ENCODE measurements at regions not wholly inside any gene's neighbourhood (a gene's known extent, or its start where the extent isn't known, plus 50 kb on each side); places are given as distances from the start of the nearest gene placed in this dataset.

DNA sequence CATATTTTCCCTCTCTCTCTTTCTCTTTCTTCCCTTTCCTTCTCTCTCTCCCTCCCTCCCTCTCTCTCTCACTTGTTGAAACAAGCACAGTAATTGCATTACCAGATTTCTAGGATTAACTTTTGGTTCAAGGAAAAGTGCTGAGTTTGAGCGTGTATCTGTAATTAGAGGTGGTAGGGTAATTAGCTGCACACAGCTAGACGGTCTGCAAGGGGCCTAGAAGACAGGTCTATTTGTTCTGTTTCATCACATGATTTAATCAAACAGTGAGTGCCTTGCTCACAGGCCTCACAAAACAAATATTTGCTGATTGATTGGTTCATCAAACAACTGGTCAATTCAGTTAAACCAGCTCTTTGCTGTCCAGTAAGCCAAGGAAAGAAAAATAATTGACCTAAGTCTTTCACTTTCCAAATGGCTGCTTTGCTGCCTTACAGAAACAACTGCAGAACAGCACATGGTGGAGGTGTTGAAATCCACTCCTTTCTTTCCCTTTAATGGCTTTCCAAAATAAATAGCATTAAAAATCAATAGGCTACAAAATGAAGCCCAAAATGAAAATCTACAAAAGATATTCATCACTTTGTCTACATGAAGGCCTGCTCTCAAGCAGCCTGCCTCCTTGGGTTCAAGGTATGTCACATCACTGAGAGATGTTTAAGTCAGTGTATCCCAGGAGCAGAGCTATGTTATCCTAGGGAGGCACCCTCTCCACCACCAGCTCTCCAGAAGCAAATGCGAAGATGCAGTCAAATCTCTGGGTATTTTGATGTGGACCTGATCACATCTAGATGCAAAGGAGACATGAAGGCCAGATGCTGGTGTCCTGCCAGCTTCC lies 264.4 kb upstream of the SIX2 start:
- DNase-seq, result peak; percentile 37

DNA sequence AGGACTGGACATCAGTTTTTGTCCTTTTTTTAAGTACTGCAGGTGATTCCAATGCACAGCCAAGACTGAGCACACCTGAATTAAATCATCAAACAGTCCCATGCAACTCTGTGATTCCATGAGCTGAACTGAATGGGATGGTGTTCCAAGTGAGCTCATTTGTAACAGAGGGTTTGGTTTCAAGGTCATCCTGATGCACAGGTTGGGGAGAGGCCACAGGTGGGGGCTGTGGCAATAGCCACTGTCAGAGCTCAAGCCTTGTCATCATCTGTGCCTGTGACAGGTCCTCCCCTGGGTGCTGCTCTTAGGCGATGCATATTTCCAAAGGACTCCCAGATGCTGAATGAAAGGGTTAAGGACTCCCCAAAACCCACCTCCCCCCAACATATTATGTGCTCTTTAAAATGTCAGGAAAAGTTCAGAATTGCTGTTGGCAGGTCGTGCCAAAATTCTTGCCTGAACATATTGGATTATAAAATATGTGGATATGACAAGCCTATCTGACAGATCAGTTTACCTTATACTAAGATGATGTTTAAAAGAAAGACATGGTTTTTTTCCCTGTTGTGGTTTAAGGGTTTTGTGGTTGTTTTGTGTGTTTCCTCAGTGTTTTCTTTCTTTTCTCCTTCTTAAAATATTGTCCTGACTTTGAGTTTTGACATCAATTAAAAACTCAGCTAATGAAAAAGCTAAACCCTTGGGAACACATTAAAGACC lies 263.5 kb upstream of the SIX2 start:
- DNase-seq, result no peak

DNA sequence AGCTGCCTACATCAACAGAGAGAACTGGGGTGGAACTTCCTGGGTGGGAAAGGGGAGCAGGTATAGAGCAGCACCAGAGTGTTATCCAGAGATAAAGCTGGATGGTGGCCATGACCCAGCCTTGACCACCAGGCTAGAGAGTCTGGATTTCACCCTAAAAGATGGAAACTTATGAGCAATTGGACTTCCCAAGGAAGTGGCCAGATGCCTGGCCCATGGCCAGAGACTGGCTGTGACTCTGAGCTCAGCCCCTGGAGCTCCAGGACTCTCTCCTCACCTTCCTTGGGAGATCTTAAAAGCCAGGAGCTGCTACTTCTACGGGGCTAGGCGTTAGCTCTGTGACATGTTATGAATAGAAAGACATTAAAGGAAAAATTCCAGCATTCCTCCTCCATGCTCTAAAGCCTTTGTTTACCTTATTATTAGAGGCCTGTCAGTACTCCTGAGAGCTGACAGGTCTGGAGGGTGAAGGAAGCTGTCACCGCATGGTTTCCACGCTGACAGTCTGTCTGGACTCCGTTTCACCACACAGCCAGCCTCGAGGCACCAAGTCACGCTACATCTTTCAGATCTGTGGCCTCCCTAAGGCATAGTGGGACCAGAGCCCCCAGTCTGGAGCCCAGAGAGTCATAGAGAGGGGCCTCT lies 260.0 kb upstream of the SIX2 start:
- DNase-seq, result no peak

DNA sequence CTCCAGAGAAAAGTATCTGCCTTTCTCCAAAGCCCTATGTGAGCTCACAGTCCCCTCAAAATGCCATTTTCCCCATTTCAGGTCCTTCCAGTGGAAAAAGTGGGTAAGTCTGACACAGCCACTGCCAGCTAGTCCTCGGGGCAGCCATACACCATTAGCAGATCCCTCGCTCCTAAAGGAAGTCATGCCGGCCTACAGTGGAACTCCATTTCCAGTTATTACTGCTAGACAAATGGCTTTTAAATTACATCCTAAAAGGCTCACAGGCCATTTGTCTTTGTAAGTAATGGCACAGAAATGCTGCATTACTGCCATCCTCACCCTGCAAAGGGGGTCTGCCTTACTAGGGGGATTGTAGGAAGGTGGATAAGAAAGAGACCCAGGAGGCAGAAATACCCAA lies 259.4 kb upstream of the SIX2 start:
- DNase-seq, result no peak

DNA sequence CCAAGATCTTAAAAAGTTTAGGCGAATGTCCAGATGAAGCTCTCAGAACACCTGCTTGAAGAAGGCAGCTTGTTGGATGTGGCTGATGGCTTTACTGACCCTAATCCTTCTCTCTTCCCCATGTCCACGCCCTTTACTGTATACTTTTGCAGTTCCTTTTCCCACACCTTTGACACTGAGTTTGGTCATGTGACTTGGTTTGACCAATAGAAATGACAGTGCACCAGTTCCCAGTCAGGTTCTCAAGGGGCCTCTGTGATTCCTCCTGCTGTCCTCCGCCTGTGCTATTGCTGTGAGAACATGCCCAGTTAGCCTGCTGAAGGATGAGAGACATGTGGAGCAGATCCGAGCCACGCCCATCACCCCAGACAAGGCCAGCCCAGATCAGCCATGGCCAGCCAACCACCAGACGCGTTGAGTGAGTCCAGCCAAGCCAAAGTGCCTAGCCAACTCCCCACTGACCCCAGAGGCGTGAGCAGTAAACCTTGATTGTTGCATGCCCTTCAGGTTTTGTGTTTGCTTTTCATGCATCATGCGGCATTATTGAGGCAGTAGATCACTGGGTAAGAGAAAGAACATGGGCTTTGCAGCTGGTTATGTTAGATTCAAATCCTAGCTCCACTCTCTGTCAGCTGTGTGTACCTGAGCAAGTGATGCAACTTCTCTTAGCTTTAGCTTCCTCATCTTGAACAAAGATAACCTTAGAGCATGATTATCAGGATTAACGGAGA lies 258.0 kb upstream of the SIX2 start:
- DNase-seq, result no peak

DNA sequence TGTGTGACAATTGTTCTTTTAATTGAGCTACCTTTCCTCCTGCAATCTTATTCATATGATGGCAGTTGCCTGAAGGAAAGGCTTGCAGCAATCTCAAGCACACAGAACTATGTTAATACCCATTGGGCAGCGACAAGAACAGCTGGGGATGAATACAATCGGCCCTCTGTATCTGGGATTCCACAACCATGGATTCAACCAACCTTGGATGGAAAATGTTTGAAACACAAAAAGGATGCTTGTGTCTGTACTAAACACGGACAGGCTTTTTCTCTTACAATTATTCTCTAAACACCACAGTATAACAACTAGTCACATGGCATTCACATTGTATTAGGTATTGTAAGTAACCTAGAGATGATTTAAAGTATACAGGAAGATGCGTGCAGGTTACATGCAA lies 256.1 kb upstream of the SIX2 start:
- DNase-seq, result no peak

DNA sequence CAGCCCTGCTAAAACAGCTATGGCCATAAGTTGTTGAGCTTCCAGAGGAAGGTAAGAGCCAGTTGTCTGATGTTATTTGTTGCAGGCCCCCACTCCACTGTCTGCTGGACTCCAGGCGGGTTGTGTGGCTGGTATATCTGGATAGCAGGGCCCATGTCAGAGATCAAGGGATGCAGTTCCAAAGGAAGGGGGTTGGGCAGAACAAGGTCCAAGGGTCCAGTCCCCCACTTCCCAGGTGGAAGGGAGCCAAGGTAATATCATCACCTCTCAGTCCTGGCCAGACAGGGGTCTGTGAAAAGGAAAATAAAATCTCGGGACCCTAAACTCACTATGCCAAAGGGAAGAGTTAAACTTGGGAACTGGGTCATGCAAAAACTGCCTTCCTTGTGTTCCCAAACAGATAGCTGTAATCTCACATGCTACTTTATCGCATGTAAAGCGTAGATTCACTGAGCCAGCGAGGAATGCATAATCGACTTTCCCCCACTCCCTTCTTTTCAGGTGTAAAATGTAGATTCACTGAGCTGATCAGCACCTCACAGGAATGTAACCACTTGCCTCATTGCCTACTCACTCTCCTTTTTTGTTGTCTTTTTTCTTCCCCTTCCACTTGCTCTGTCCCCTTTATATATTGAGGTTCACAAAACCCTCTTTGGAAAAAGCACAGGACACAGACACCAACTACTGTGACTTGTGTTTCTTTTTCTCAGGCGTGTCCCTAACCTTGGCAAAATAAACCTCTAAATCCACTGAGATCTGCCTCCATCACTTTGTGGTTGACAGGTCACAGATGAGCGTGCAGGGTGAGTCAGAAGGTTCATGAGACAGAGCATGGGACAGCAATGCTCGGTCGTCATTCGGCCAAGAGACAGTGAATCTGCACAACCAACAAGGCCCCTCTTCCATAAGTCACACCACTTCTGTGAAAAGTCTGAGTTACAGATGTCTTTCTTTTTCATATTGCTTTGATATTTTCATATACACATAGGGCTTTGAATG lies 255.3 kb upstream of the SIX2 start:
- no peak for DNase-seq

DNA sequence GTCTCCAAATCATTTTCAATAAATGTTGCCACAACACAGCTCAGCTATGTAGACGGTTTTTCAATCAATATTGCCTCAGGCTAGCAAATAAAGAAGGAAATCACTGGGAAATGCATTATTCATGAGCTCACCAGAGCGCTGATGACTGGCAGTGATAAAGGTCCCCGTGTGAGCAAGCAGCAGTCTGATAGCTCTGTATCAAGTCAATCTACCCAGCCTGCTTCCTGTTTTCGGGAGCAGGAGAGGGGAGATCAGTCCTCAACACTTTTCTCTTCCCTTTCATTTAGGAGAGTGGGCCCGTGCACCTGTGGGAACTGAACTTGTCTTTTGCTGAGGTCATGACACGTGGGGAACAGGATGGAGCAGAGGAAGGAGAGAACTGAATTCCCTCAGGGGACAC lies 253.9 kb upstream of the SIX2 start:
- peak; percentile 77 for DNase-seq

DNA sequence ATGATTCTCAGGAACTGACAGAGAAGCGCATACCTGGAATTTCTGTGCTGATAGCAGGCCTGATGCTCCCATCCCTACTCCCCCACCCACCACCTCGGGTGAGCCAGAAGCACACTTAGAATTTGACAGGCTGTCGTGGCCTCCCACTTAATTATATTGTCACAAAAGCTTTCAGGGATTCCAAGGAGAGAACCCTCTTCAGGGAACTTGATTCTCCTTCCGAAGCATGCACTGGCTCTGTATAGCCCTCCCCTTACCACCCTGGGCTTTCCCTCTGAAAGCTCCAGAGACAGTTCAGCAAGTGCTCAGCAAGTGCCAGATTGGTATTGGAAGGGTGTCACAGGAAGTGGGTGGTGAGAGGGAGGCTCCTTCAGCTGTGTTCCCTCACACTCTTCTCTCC lies 252.5 kb upstream of the SIX2 start:
- DNase-seq, result no peak

DNA sequence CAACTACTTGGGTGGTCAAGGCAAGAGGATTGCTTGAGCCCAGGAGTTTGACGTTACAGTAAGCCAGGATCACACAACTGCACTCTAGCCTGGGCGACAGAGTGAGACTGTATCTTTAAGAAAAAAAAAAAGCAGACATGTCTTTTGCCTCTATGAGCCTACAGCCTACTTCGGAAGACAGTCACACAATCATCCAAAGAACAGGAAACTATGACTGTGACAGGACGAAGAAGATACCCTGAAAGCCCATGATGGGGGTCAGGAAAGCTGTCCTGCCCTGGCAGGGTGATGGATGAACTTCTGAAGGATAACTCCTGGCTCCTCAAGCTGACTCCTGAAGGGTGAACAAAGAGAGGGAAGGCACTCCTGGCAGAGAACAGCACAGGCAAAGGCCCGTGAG lies 251.7 kb upstream of the SIX2 start:
- no peak for DNase-seq

DNA sequence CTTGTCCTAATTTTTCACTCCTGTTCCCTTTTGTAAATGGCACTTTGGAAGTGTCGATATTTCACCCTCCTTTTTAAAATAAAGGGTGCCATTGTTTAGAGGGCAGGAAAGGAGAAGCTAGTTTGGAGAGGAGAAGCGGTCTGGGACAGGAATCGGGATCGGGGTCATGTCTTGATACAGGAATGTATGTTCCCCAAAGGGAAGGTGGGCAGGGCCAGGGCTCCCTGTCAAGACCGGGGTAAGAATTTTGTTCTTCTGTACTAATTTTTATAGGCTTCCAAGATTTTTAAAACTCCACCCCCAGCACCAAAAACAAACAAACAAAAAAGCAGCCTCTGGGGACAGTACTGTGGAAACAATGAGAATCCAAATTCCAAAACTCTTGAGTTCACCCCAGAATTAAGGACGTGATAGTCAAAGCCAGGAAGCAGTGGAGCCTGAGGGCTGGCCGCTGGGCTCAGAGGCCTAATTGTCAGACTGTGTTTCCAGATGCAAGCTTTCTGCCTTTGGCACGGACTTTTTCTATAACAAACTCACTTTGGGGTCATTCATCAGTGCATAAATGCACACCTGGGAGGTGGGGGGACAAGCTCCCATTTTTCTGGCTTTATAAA lies 250.4 kb upstream of the SIX2 start:
- peak; percentile 33 for DNase-seq

DNA sequence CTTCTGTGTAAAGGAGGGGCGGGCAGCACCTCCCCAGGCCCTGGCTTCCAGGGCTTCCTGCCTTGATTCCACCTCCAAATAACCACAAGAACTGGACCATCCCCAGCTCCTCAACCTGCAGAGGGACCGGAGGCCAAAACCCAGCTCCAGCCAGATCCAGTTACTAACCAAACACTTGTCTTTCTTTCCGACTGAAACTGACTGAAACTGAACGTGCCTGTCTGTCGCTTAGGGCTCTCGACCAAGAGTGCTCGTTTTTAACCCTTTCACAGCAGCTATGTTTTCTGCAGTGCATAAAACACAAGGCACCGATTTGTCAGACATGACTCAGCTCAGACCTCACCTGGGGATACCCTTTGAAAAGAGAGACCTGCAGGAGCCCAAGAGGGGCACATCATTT lies 249.9 kb upstream of the SIX2 start:
- peak; percentile 47 for DNase-seq

DNA sequence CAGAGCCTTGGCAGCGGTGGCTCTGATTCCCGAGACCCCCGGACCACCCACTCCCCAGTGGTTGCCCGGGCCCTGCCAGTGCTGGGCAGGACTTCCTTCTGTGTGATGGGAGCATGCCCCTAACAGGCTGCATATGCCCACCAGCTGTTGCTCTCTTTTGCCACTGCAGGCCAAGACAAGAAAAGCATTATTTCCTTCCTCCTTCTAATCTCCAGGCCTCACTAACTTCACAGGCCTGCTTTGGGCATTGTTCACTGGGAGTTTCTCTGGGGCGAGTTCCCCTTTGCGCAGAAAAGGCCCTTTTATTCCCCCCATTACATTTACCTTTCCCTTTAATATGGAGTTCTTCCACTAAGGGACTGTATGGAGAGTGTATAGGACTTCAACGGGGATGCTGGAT lies 249.1 kb upstream of the SIX2 start:
- DNase-seq, result peak; percentile 47

DNA sequence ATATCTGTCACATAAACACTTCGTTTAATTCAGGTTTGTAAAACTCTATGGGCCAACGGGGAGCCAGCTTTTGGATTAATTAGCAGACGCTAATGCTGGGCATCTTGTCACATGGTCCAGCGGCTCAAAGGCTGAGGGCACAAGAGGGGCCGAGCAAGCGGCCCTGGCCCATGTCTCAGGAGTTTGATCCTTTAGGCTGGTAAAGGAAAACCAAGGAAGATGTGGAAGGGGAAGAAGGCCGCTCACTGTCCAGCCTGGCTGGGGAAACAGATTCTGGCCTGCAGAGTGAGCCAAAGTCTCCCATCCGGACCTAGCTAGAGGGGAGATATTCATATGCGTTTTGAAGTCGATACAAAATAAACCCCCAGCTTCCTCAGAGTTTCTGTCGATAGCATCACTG lies 248.6 kb upstream of the SIX2 start:
- DNase-seq, result peak; percentile 64

DNA sequence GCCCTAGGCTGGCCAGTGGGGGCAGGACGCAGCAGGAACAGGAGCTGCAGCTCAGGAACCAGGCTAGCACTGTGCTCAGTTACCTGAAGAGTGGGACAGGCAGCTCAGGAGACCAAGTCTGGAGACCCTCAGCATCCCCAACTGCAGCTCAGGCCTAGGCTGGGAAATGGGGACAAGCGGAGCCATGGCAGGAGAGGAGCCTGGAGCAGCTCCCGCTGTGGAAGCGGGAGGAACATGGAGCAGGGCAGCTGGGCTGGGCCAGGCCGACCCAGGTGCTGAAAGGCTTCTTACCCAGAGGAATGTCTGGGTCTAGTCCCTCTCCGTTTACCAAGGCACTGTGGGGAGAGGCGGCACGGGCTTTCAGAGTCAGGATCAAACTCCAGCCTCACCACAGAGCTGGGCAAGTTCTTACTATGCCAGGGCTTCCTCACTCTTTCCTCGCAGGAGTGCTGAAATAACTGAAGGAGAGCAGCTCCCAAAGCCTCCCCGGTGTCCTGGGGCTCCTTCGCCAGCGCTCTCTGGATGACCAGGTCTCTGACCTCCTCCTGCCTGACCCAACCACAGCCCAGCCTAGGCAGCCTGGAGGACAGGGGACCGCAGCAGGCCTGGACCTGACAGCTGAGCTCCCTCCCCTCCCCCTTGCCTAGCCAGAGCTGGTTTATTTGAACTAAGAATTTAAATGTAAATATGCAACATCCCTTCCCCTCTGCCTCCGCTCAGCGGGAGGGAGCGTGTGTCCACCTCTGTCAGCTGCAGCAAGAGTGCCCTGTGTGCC lies 247.8 kb upstream of the SIX2 start:
- DNase-seq, result no peak

DNA sequence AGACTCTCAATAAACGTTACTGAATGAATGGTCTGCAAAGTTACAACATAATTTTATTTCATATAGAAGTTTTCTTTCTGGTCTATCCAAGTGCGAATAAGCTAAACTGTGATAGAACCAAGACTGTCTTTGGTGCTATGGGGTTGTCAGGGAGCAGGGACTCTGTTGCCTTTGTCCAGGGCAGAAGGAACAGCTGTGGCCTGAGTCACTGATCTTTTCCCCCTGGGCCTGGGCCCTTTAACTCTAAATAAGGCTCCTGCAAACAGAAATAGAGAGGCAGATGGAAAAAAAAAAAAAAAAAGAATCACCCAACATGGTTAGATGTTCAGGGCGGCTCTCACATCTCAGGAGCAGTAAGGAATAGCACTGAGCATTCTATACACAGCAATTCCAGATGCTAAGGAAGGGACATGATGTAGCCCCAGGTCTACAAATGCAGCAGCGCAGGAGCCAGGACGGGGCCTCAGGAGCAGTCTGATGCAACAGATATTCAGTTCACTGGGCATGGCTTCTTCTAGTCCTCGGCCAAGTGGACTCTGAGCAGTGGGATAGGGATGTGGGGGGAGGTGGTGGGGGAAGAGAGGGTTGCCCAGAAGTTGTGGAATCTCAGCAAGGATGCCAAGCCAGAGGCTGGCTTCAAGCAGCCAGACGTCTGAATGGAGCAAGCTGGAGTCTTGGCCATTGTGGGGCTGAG lies 247.1 kb upstream of the SIX2 start:
- DNase-seq, result no peak

DNA sequence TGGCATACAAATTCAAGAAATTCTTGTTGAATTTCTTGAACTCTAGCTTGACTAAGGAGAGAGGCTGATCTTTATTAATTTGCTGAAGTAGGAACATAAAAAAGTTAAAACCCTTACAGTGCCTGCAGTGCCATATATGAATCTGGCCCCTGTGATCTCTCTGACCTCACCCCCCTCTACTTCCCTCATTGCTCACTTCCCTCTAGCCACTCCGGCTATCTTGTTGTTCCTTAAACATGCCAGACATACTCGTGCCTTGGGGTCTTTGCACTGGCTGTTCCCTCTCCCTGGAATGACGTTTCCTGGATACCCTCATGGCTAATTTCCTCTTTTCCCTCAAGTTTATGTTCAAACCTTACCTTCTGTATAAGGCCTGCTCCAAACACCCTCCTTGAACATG lies 246.3 kb upstream of the SIX2 start:
- no peak for DNase-seq

DNA sequence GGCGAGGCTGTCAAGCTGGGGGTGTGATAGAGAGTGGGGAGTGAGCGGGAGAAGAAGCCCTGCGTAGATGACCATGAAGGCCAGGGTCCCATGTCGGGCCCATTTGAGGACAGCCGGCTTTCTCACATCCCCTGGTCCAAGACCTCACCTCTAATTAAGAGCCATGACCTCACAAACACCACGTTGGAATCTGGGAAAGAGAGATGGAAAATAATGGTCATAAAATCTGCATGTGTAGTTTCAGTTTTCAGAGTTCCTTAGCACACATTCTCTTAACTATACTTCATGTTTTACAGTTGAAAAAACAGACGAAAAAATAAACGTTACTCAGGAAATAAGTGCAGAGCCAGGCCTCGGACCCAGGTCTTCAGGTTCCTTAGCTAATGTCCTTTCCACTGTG lies 244.8 kb upstream of the SIX2 start:
- no peak for DNase-seq

DNA sequence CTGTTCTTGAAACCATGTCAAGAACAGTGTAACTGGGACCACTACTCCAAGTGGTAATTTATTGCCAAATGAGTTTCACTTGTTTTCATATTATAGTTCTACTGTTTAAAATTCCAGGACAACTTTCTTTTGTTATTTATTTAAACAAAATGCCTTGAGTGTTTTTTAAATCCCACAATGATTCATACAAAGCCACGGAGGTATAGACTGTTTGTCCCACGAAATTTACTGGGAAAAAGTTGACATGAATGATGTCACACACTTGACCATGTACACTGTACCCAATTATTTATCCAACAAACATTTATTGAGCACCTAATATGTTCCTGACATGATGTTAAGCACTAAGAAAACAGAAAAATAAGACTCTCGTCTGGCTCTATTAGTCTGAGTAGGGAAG lies 243.9 kb upstream of the SIX2 start:
- no peak for DNase-seq

DNA sequence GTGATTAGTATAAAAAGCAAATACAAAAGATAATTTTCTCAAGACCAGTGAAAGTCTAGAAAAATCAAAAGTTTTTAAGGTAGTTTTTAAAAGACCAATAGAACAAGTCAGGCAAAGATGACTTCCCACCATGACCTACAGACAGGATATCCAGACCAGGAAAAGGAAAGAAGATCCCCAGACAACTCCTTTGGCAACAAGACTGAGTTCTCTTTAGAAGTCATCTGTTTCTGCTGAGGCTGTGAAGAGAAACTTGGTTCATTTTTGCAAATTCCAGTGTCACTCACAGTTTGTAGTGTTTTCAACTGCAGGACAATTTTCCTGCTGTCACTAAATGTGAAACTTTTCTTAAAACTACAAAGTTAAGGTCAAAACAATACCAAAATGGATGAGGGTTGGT lies 240.9 kb upstream of the SIX2 start:
- DNase-seq, result no peak

All from eye (tissue), 1 donor.